HCT116 (cell line): ENCODE measurements at regions not wholly inside any gene's neighbourhood (a gene's known extent, or its start where the extent isn't known, plus 50 kb on each side); places are given as distances from the start of the nearest gene placed in this dataset.

Source experiments
- ATAC-seq: fragments of 200-7000 bp; cut with Tn5 transposase; 2 replicates; pipeline ENCODE4 v1.9.1; 2020; ENCODE audit warnings: mild to moderate bottlenecking, moderate library complexity
- BruUV-seq: library from RNA; stranded (reverse); fragments of 400-500 nt; replicated peaks from 2 replicates; lab custom pipeline; 2021; lab: Mats Ljungman, UMichigan
- CTCF ChIA-PET: fragments of 300-600 bp; sonication (Branson Sonifier 250); formaldehyde crosslinking; loops from one replicate; lab custom pipeline; 2021; ENCODE audit warnings: antibody characterized with exemption; lab: Charles Lee
- POLR2A ChIA-PET: fragments of 300-600, 350-600 bp; sonication (Branson Sonifier 250); formaldehyde crosslinking; loops from one replicate; lab custom pipeline; 2021; ENCODE audit warnings: antibody characterized with exemption; lab: Charles Lee
- RAD21 ChIA-PET, 2 experiments: fragments of 300-600 bp; sonication (Branson Sonifier 250); formaldehyde crosslinking; loops; one replicate each; lab custom pipeline; 2023; ENCODE audit warnings: low total read pairs in 2 of 2; ENCODE audit not compliant: uncharacterized antibody in 2 of 2, unreplicated experiment in 2 of 2, low non-redundant PET in 1 of 2; lab: Charles Lee
- DNase-seq: peaks from one replicate; pipeline ENCODE4 v3.0.0-alpha.2; 2010; ENCODE audit warnings: low read depth, low spot score
- H2AFZ ChIP-seq: fragments of 200-600 bp; shearing (Covaris generic), sonication (generic); 2 replicates; pipeline ENCODE4 v1.6.1; 2017; ENCODE audit warnings: low read depth, mixed run types, mixed read lengths, antibody characterized with exemption, low read length; ENCODE audit not compliant: poor library complexity, severe bottlenecking
- H3K27ac ChIP-seq: 2 replicates; pipeline ENCODE4 v1.5.1; 2012; ENCODE audit warnings: low read depth, low read length
- H3K27me3 ChIP-seq: fragments of 200-600 bp; sonication (generic); 2 replicates; pipeline ENCODE4 v1.6.1; 2016; ENCODE audit warnings: mixed run types, low read length, mixed read lengths; ENCODE audit not compliant: insufficient read depth
- H3K36me3 ChIP-seq, 2 experiments: fragments of 200-500 bp in 1 of 2; fragments of 200-600 bp in 1 of 2; sonication (Bioruptor generic) in 1 of 2; sonication (generic) in 1 of 2; 2 replicates each; pipeline versions ENCODE4 v1.5.1 to v1.6.1; 2014 to 2016; ENCODE audit warnings: low read length in 2 of 2, inconsistent platforms in 1 of 2, mixed read lengths in 1 of 2, mixed run types in 1 of 2; ENCODE audit not compliant: insufficient read depth in 2 of 2, control insufficient read depth in 1 of 2
- H3K4me1 ChIP-seq, 2 experiments: fragments of 200-600 bp in 1 of 2; sonication (generic) in 1 of 2; 2 replicates each; pipeline versions ENCODE4 v1.5.1 to v1.6.1; 2012 to 2017; ENCODE audit warnings: low read length in 2 of 2, inconsistent platforms in 1 of 2, mild to moderate bottlenecking in 1 of 2, mixed read lengths in 1 of 2, mixed run types in 1 of 2, moderate library complexity in 1 of 2; ENCODE audit not compliant: insufficient read depth in 2 of 2, control insufficient read depth in 1 of 2
- H3K4me2 ChIP-seq: fragments of 200-600 bp; sonication (generic); 2 replicates; pipeline ENCODE4 v1.6.1; 2017; ENCODE audit warnings: mixed run types, low read length, mixed read lengths
- H3K4me3 ChIP-seq, 2 experiments: fragments of 200-600 bp in 1 of 2; sonication (generic) in 1 of 2; replicated peaks in 1 of 2; 2 replicates each; pipeline ENCODE4 v1.5.1; 2011 to 2016; ENCODE audit warnings: low read length in 2 of 2, control low read depth in 1 of 2, low read depth in 1 of 2, mild to moderate bottlenecking in 1 of 2, mixed read lengths in 1 of 2, mixed run types in 1 of 2
- H3K79me2 ChIP-seq: fragments of 200-600 bp; sonication (generic); 2 replicates; pipeline ENCODE4 v1.6.1; 2017; ENCODE audit warnings: mild to moderate bottlenecking, mixed run types, low read length, moderate library complexity, mixed read lengths; ENCODE audit not compliant: insufficient read depth
- H3K9ac ChIP-seq: fragments of 200-600 bp; sonication (generic); 2 replicates; pipeline ENCODE4 v1.6.1; 2016; ENCODE audit warnings: low read length, mixed read lengths
- H3K9me2 ChIP-seq: fragments of 200-600 bp; sonication (generic), shearing (Covaris generic); 2 replicates; pipeline ENCODE4 v1.6.1; 2017; ENCODE audit warnings: mixed run types, mild to moderate bottlenecking, moderate library complexity; ENCODE audit not compliant: insufficient read depth
- H3K9me3 ChIP-seq, 2 experiments: fragments of 200-500 bp in 1 of 2; fragments of 200-600 bp in 1 of 2; sonication (Bioruptor generic) in 1 of 2; sonication (generic) in 1 of 2; 2 replicates each; pipeline ENCODE4 v1.6.1; 2014 to 2017; ENCODE audit warnings: low read length in 2 of 2, mixed read lengths in 2 of 2, inconsistent platforms in 1 of 2, low read depth in 1 of 2, mild to moderate bottlenecking in 1 of 2, mixed run types in 1 of 2, moderate library complexity in 1 of 2; ENCODE audit not compliant: control insufficient read depth in 1 of 2, insufficient read depth in 1 of 2
- H4K20me1 ChIP-seq: fragments of 200-600 bp; sonication (generic), shearing (Covaris generic); 2 replicates; pipeline ENCODE4 v1.6.1; 2017; ENCODE audit warnings: mixed run types, mild to moderate bottlenecking, moderate library complexity; ENCODE audit not compliant: insufficient read depth
- CBX3 ChIP-seq: IDR thresholded peaks from 2 replicates; pipeline ENCODE4 v1.6.1; 2012; ENCODE audit warnings: low read depth
- CTCF ChIP-seq, 3 experiments: fragments of 200-600 bp in 1 of 3; sonication (generic) in 1 of 3; IDR thresholded peaks in 2 of 3; conservative IDR thresholded peaks in 1 of 3; 2 replicates each; pipeline ENCODE4 v1.5.1; 2012 to 2017; ENCODE audit warnings: low read depth in 2 of 3, low read length in 2 of 3, antibody characterized with exemption in 1 of 3, borderline replicate concordance in 1 of 3, control low read depth in 1 of 3, mild to moderate bottlenecking in 1 of 3, mixed read lengths in 1 of 3, mixed run types in 1 of 3, moderate library complexity in 1 of 3; ENCODE audit not compliant: insufficient read depth in 1 of 3
- ELF1 ChIP-seq: IDR thresholded peaks from 2 replicates; pipeline ENCODE4 v1.6.1; 2012; ENCODE audit warnings: low read depth, borderline replicate concordance
- JUND ChIP-seq: IDR thresholded peaks from 2 replicates; pipeline ENCODE4 v1.6.1; 2012
- MAX ChIP-seq: IDR thresholded peaks from 2 replicates; pipeline ENCODE4 v1.6.1; 2012
- RAD21 ChIP-seq: IDR thresholded peaks from 2 replicates; pipeline ENCODE4 v1.6.1; 2012; ENCODE audit warnings: low read depth, mild to moderate bottlenecking
- SRF ChIP-seq: IDR thresholded peaks from 2 replicates; pipeline ENCODE4 v1.6.1; 2012; ENCODE audit warnings: low read depth
- TCF7L2 ChIP-seq: IDR thresholded peaks from 2 replicates; pipeline ENCODE4 v1.7.0; 2011; ENCODE audit warnings: borderline replicate concordance, inconsistent platforms; ENCODE audit not compliant: insufficient read depth, insufficient read length; ENCODE audit errors: extremely low read depth
- ZNF274 ChIP-seq: fragments of 200-500 bp; sonication (Bioruptor generic); IDR thresholded peaks from 2 replicates; pipeline ENCODE4 v1.6.1; 2014; ENCODE audit warnings: mild to moderate bottlenecking, low read depth, low read length, inconsistent platforms
- intact Hi-C: fragments of 100-400 bp; cut with micrococcal nuclease; formaldehyde crosslinking; loops from 2 replicates; pipeline ENCODE4 v1.10.0; 2022
- TF ChIP-seq, protein P1 (sequence below): IDR thresholded peaks from 2 replicates; pipeline ENCODE4 v1.6.1; 2012; ENCODE audit warnings: low read depth

DNA sequence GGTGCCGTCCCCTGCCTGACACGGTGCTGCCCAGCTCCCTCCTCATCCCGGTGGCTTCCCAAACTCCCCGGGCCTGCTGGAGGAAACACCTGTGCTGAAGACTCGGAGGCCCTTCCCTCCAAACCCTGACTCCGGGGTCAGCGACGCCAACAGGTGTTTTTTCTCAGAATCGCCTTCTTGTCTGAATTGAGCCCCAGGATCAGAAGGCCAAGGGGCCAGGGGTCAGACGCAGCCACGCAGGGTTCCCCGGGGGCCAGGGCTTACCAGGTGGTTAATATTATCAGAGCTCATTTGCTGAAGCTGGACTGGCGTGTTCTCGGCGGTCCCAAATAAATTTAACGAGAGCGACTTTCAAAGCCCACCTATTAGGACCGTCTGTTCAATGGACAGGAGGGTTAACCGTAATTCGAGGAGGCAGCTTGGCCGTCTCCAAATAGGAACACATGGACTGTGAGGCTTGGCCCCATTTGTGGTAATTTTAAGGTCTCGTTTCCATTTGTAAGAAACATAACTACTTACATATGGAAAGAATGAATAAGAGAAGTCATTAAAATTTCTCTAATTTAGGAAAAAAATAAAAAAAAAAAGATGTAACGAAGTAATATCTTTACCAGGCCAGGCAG is 239.3 kb downstream of the CRLF2 start:
- RAD21 ChIA-PET = no interaction called here
- no peak for TF ChIP-seq JUND
- no peak for TF ChIP-seq ELF1
- TF ChIP-seq TCF7L2 = no peak
- no peak for TF ChIP-seq SRF
- Histone ChIP-seq H4K20me1 (no peaks in the 10 kb centered on the region), H3K27me3 (no peaks in the 10 kb centered on the region), H3K36me3 (no peaks in the 10 kb centered on the region), H3K9me2 (no peaks in the 10 kb centered on the region), H3K27ac (no peak overlapping the region), H3K4me3 (no peak overlapping the region), H3K79me2 (no peaks in the 10 kb centered on the region), H3K4me2 (no peak overlapping the region), H2AFZ (no peak overlapping the region), H3K4me1 (no peaks in the 10 kb centered on the region), H3K9me3 (no peaks in the 10 kb centered on the region), H3K9ac (no peak overlapping the region)
- POLR2A ChIA-PET = no interaction called here
- no peak for ATAC-seq
- no TSS peak for BruUV-seq
- intact Hi-C loops = no loop called here
- CTCF ChIA-PET = no interaction called here
- DNase-seq = no peak

DNA sequence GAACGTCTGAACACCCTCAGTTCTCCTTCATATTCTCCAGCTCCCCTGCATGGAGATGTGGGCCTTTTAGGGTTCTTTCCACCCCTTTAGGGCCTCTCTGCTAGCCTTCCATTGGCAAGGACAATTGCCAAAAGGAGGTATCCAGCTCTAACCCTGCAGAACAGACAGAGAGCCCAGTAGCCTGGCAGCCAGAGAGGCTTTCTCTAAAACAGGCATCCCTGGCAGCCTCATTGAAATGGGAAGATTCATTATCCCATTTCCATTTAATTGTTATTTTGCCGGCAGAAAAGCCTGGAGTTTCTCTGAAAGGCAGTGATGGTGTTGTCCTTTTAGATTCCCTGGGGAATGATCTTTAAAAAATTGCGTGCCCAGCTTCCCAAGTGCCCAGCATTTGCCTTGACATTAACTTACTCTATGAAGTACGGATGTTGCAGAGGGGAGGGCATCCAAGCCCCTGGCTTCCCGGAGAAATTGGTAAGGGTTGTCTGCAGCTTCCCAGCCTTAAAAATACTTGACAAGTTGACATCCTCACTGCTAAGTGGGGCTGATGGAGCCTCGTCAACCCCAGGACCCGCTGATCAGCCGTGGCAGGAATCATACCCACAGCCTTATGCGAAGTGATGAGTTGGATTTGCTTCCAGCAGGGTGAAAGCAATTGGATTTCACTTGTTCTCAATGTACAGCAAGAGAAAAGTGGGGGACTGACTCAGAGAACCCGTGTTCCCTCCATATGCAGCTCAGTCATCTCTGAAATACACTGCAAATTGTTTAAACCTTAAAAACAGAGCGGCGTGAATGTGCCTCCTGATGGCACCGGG is 244.1 kb downstream of the CRLF2 start:
- ChIA-PET RAD21 (no interaction called here), POLR2A (no interaction called here), CTCF (no interaction called here)
- H3K4me1 ChIP-seq = no peaks in the 10 kb centered on the region
- H3K27me3 ChIP-seq = no peaks in the 10 kb centered on the region
- H4K20me1 ChIP-seq = no peaks in the 10 kb centered on the region
- H2AFZ ChIP-seq = no peak overlapping the region
- intact Hi-C loops = no loop called here
- H3K4me2 ChIP-seq = no peak overlapping the region
- no peak overlapping the region for H3K27ac ChIP-seq
- BruUV-seq = no TSS peak
- no peaks in the 10 kb centered on the region for H3K36me3 ChIP-seq
- no peaks in the 10 kb centered on the region for H3K9me2 ChIP-seq
- no peak for DNase-seq
- H3K9ac ChIP-seq = no peak overlapping the region
- no peak for ATAC-seq
- H3K79me2 ChIP-seq = no peaks in the 10 kb centered on the region
- H3K9me3 ChIP-seq = no peaks in the 10 kb centered on the region
- no peak overlapping the region for H3K4me3 ChIP-seq
- TF ChIP-seq RAD21 (no peak), ELF1 (no peak), ZNF274 (no peak), CTCF (IDR thresholded peaks at IDR 0.05 in 2 of 3, conservative IDR thresholded peaks at IDR 0.05 in 1 of 3; ENCODE audit: borderline replicate concordance in 1 of 3, insufficient read depth in 1 of 3, low read depth in 2 of 3, low read length in 2 of 3) (no peak), CBX3 (no peak), JUND (no peak), TCF7L2 (no peak), MAX (no peak)
- TF ChIP-seq, protein P1, sequence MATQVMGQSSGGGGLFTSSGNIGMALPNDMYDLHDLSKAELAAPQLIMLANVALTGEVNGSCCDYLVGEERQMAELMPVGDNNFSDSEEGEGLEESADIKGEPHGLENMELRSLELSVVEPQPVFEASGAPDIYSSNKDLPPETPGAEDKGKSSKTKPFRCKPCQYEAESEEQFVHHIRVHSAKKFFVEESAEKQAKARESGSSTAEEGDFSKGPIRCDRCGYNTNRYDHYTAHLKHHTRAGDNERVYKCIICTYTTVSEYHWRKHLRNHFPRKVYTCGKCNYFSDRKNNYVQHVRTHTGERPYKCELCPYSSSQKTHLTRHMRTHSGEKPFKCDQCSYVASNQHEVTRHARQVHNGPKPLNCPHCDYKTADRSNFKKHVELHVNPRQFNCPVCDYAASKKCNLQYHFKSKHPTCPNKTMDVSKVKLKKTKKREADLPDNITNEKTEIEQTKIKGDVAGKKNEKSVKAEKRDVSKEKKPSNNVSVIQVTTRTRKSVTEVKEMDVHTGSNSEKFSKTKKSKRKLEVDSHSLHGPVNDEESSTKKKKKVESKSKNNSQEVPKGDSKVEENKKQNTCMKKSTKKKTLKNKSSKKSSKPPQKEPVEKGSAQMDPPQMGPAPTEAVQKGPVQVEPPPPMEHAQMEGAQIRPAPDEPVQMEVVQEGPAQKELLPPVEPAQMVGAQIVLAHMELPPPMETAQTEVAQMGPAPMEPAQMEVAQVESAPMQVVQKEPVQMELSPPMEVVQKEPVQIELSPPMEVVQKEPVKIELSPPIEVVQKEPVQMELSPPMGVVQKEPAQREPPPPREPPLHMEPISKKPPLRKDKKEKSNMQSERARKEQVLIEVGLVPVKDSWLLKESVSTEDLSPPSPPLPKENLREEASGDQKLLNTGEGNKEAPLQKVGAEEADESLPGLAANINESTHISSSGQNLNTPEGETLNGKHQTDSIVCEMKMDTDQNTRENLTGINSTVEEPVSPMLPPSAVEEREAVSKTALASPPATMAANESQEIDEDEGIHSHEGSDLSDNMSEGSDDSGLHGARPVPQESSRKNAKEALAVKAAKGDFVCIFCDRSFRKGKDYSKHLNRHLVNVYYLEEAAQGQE = no peak
